B cell (primary cell): ENCODE measurements at regions not wholly inside any gene's neighbourhood (a gene's known extent, or its start where the extent isn't known, plus 50 kb on each side); places are given as distances from the start of the nearest gene placed in this dataset.

Experiments used
- CTCF ChIP-seq: fragments of 200-600 bp; IDR thresholded peaks from one replicate; pipeline ENCODE4 v1.8.0; 2022; ENCODE audit warnings: antibody characterized with exemption, mild to moderate bottlenecking
- EZH2 ChIP-seq: IDR thresholded peaks from 2 replicates; pipeline ENCODE4 v1.6.1; 2012; ENCODE audit warnings: borderline replicate concordance, low read depth, mild to moderate bottlenecking, moderate library complexity, low read length; ENCODE audit not compliant: insufficient read depth, poor library complexity, severe bottlenecking

- TF ChIP-seq CTCF (no peak), EZH2 (no peak)
These were observed 1155.2 kb upstream of the B3GALT2 start for GRCh38 chr1:194341587-194341986.
